Upper lobe of right lung (tissue), 1 donor: ENCODE measurements at regions not wholly inside any gene's neighbourhood (a gene's known extent, or its start where the extent isn't known, plus 50 kb on each side); places are given as distances from the start of the nearest gene placed in this dataset.
A peak's percentile ranks its signal among the peaks of the same experiment; 100 is the strongest.
"Not testable (repeated sequence)": the region's sequence is repeated elsewhere in the genome, so short reads cannot be mapped to it uniquely, and the experiment has no call there.

Source experiments
- ATAC-seq: fragments of 200-7000 bp; cut with Tn5 transposase; one replicate; pipeline ENCODE4 v1.9.1; 2020; ENCODE audit warnings: mild to moderate bottlenecking, moderate library complexity
- DNase-seq: peaks from one replicate; pipeline ENCODE4 v3.0.0-alpha.2; 2020
- H3K27ac ChIP-seq: fragments of 200-600 bp; one replicate; pipeline ENCODE4 v1.8.0; 2022
- H3K27me3 ChIP-seq: fragments of 200-600 bp; one replicate; pipeline ENCODE4 v1.8.0; 2022; ENCODE audit warnings: mild to moderate bottlenecking
- H3K36me3 ChIP-seq: fragments of 200-600 bp; one replicate; pipeline ENCODE4 v1.8.0; 2022
- H3K4me1 ChIP-seq: fragments of 200-600 bp; one replicate; pipeline ENCODE4 v1.8.0; 2022
- H3K4me3 ChIP-seq: fragments of 200-600 bp; one replicate; pipeline ENCODE4 v1.8.0; 2022; ENCODE audit warnings: mild to moderate bottlenecking
- H3K9me3 ChIP-seq: fragments of 200-600 bp; one replicate; pipeline ENCODE4 v1.8.0; 2022
- CTCF ChIP-seq: fragments of 200-600 bp; IDR thresholded peaks from one replicate; pipeline ENCODE4 v1.8.0; 2022; ENCODE audit warnings: antibody characterized with exemption
- intact Hi-C: fragments of 100-400 bp; cut with DNase I; formaldehyde crosslinking; loops from one replicate; pipeline ENCODE4 v1.11.0; 2022
- donor health status: DM: no; HTN: yes; CAD: no; lungs with severe emphysema.

- ATAC-seq (peak; percentile 19), DNase-seq (no peak)
- Histone ChIP-seq H3K27ac (no peak overlapping the region), H3K9me3 (no peaks in the 10 kb centered on the region), H3K27me3 (no peaks in the 10 kb centered on the region), H3K36me3 (no peaks in the 10 kb centered on the region), H3K4me3 (no peak overlapping the region), H3K4me1 (no peaks in the 10 kb centered on the region)
- intact Hi-C loops = no loop called here
- TF ChIP-seq CTCF = no peak
Measured at GRCh38 chr3:89932882-89933281, 825.5 kb downstream of the EPHA3 start.

DNA sequence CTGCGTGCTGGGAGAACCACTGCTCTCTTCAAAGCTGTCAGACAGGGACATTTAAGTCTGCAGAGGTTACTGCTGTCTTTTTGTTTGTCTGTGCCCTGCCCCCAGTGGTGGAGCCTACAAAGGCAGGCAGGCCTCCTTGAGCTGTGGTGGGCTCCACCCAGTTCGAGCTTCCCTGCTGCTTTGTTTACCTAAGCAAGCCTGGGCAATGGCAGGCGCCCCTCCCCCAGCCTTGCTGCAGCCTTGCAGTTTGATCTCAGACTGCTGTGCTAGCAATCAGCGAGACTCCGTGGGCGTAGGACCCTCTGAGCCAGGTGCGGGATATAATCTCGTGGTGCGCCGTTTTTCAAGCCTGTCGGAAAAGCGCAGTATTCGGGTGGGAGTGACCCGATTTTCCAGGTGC is 837.0 kb downstream of the EPHA3 start:
- H3K9me3 ChIP-seq, H3K27ac ChIP-seq, ATAC-seq, H3K4me1 ChIP-seq, H3K4me3 ChIP-seq, DNase-seq, intact Hi-C loops, H3K36me3 ChIP-seq, H3K27me3 ChIP-seq: not testable (repeated sequence)

DNA sequence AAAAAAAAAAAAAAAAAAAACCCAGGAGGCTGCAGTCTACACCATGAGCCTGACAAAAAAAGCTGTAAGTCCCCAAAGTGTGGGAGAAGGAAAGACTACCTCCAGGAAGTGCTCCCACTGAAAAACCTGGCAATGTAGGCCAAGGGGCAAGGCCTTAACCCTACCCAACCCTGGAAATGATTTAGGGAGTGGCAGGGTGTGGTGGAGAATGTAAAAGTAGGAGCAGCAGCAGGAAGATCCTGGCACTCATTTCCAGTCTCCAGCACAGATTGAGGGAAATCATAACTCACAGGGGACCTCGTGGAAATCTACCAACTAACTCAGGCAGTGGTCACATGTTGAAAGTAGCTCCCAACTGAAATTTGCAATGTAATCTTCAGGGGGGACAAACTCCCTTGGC is 839.5 kb downstream of the EPHA3 start:
- intact Hi-C loops = no loop called here
- peak; percentile 10 for DNase-seq
- Histone ChIP-seq H3K27me3 (no peaks in the 10 kb centered on the region), H3K27ac (no peak overlapping the region), H3K36me3 (no peaks in the 10 kb centered on the region), H3K4me3 (no peak overlapping the region), H3K4me1 (no peaks in the 10 kb centered on the region), H3K9me3 (no peaks in the 10 kb centered on the region)
- no peak for ATAC-seq
- no peak for TF ChIP-seq CTCF

DNA sequence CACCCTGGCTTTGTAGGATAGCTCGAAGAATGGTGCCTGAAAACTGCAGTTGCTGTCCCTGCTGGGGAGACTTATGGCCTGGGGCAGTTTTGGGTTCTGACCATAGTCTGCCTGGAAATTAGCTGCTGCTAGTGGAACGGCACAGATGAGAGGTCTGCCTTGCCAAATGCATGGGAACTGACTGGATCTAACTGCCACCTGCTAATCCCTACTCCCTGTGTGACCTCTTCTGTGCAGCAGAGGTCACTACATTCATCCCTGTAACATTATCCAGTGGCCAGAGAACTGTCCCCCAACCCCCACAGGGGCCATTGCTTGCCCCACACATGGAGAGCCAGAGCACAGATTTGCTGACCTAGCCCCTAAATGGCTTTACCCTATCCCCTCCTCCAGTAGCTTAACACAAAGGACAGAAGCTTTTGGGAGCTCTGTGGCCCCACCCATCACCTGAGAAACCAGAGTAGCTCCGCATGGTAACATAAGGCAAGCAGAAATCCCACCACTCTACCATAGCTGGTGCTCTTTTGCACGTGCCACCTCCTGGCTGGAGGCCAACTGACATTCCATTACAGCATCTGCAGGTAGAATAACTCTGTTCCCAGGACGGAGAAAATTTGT is 840.0 kb downstream of the EPHA3 start:
- no peak for TF ChIP-seq CTCF
- H3K27me3 ChIP-seq = no peaks in the 10 kb centered on the region
- no peaks in the 10 kb centered on the region for H3K4me1 ChIP-seq
- ATAC-seq (peak; percentile 10), DNase-seq (no peak)
- H3K4me3 ChIP-seq = no peak overlapping the region
- intact Hi-C loops = no loop called here
- H3K9me3 ChIP-seq = no peaks in the 10 kb centered on the region
- no peaks in the 10 kb centered on the region for H3K36me3 ChIP-seq
- no peak overlapping the region for H3K27ac ChIP-seq

DNA sequence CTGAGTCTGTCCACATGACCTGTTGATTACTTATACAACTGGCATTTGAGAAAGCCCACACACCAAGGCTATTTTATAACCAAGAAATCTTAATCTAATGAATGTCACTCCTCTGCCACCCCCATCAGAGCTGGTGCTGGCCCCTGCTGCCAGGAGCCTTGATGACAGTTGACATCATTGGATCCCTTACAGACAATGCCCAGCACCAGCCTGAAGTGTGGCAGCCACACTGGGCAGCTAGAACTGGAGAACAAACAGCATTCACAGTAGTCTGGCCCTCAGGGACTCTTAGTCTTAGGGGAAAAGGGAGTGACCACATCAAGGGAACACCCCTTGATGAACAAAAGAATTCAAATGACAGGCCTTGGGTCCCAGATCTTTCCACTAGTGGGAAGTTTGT is 840.6 kb downstream of the EPHA3 start:
- TF ChIP-seq CTCF = no peak
- no peak for ATAC-seq
- Histone ChIP-seq H3K27ac (no peak overlapping the region), H3K4me1 (no peaks in the 10 kb centered on the region), H3K27me3 (no peaks in the 10 kb centered on the region), H3K4me3 (no peak overlapping the region), H3K9me3 (no peaks in the 10 kb centered on the region), H3K36me3 (no peaks in the 10 kb centered on the region)
- intact Hi-C loops = no loop called here
- DNase-seq = peak; percentile 21

DNA sequence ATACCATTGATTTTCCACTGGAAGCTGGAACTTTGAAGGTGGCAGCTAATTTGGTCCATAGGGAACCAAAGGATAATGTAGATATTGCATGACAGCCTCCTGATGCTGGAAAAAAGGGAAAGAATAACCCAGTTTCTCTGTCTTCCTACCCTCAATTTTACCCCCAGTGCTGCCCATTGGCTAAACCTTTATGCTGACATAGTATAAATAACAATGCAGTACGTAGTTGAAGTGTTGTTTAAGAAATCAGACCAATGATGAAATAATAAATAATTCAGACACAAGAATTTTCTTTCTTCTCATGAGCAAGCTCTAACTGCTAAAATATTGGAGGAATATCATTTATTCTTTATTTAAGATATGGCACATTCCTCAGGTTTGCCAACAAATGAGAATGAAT is 843.4 kb downstream of the EPHA3 start:
- ATAC-seq (no peak), DNase-seq (no peak)
- no peak overlapping the region for H3K27ac ChIP-seq
- H3K4me3 ChIP-seq = no peak overlapping the region
- H3K9me3 ChIP-seq = no peaks in the 10 kb centered on the region
- no peak for TF ChIP-seq CTCF
- intact Hi-C loops = no loop called here
- H3K36me3 ChIP-seq = no peaks in the 10 kb centered on the region
- no peaks in the 10 kb centered on the region for H3K4me1 ChIP-seq
- H3K27me3 ChIP-seq = no peaks in the 10 kb centered on the region
